ENCODE measurements at regions not wholly inside any gene's neighbourhood (a gene's known extent, or its start where the extent isn't known, plus 50 kb on each side); places are given as distances from the start of the nearest gene placed in this dataset.

DNA sequence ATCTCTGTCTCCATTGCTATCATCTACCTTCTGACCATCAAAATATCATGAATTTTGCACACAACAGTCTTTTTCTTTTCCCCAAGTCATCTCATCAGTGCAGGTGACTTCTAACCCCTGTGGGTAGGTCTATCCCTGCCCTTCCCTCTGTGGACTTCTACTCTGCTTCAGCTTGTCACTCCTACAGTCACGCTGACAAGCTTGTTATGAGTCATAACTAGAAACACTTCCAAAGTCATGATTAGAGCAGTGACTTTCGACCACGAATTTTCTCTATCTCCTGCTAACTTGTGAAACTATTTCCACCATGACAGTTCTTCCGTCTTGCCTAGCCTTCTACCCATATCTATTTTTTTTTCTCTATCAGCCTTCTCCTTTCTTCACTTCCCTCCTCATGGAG, 343.7 kb upstream of the ARGLU1 start:
- no peak overlapping the region for H3K27ac Mint-ChIP-seq (ENCODE audit: unreplicated experiment)
- DNase-seq = no peak
- Histone ChIP-seq H3K9me3 (no peaks in the 10 kb centered on the region), H3K4me1 (peaks cover 9% of the 10 kb centered on the region), H3K36me3 (ENCODE audit: control insufficient read depth, insufficient read depth, low read length) (no peaks in the 10 kb centered on the region), H3K4me3 (ENCODE audit: low read depth, low read length) (no peak overlapping the region), H3K27me3 (replicated peaks; ENCODE audit: control insufficient read depth, insufficient read depth, low read length) (no peaks in the 10 kb centered on the region)
- no peak overlapping the region for H3K4me3 Mint-ChIP-seq (ENCODE audit: unreplicated experiment)
- no peaks in the 10 kb centered on the region for H3K27me3 Mint-ChIP-seq (ENCODE audit: insufficient read depth, unreplicated experiment)
- H3K9me3 Mint-ChIP-seq (ENCODE audit: unreplicated experiment) = peaks cover 9% of the 10 kb centered on the region
- CTCF ChIA-PET = no interaction called here
- BruUV-seq (replicated peaks) = no TSS peak
- H3K4me1 Mint-ChIP-seq (ENCODE audit: low read depth, unreplicated experiment) = peaks cover 13% of the 10 kb centered on the region
- POLR2A ChIA-PET = no interaction called here
- no peaks in the 10 kb centered on the region for H3K36me3 Mint-ChIP-seq (ENCODE audit: insufficient read depth, unreplicated experiment)
- TF ChIP-seq, protein P1, sequence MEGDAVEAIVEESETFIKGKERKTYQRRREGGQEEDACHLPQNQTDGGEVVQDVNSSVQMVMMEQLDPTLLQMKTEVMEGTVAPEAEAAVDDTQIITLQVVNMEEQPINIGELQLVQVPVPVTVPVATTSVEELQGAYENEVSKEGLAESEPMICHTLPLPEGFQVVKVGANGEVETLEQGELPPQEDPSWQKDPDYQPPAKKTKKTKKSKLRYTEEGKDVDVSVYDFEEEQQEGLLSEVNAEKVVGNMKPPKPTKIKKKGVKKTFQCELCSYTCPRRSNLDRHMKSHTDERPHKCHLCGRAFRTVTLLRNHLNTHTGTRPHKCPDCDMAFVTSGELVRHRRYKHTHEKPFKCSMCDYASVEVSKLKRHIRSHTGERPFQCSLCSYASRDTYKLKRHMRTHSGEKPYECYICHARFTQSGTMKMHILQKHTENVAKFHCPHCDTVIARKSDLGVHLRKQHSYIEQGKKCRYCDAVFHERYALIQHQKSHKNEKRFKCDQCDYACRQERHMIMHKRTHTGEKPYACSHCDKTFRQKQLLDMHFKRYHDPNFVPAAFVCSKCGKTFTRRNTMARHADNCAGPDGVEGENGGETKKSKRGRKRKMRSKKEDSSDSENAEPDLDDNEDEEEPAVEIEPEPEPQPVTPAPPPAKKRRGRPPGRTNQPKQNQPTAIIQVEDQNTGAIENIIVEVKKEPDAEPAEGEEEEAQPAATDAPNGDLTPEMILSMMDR (IDR thresholded peaks at IDR 0.05; ENCODE audit: insufficient read depth in 1 of 2, low read depth in 1 of 2, low read length in 1 of 2, severe bottlenecking in 1 of 2, unreplicated experiment in 1 of 2) = no peak
- intact Hi-C loops (cut with micrococcal nuclease; ENCODE audit: unreplicated experiment) = no loop called here

DNA sequence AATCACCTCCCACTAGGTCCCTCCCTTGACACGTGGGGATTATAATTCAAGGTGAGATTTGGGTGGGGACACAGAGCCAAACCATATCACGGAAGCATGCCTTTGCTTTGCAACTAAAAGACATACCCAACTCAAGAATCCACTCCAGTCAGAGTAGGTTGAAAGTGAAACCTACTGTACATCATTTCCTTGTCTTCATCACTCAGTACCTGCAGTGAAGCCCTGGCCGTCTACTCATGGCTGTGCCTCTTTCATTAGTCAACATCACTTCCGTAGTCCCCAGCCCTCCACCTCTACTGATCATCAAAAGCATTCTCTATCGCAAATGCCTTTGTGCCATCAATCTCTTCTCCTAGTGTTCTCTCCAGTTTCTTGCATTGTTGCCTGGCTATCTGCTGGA, 343.1 kb upstream of the ARGLU1 start:
- H3K27ac Mint-ChIP-seq (ENCODE audit: unreplicated experiment) = no peak overlapping the region
- no TSS peak for BruUV-seq (replicated peaks)

DNA sequence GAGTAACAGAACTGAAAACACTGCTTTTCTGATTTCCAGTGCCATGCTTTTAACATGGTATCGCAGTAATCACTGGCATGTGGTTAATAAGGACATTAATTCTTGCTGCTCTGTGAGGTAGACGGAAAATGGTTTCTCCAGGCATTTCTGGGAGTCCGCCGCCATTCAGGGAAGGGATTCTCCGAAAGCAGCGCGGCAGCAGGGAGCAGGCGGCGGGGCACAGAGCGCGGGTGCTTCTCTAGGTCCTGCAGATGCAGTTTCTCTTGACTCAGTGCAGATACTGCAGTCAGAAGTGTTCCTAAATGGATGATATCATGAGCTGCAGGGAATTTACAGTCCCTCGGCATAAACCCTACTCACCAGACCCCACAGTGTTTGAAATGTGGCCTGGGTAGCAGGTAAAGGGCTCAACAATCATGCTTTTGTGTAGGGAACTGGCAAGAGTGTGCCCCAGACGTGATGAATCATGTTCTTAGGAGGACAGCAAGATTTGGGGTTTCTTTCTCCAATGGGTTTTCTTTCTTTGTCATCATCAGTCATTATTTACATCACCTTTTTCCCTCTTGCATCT, 338.6 kb upstream of the ARGLU1 start:
- intact Hi-C loops (cut with micrococcal nuclease; ENCODE audit: unreplicated experiment) = no loop called here
- Mint-ChIP-seq H3K27ac (ENCODE audit: unreplicated experiment) (no peak overlapping the region), H3K9me3 (ENCODE audit: unreplicated experiment) (no peaks in the 10 kb centered on the region), H3K27me3 (ENCODE audit: insufficient read depth, unreplicated experiment) (no peaks in the 10 kb centered on the region), H3K4me3 (ENCODE audit: unreplicated experiment) (no peak overlapping the region), H3K4me1 (ENCODE audit: low read depth, unreplicated experiment) (peaks cover 6% of the 10 kb centered on the region), H3K36me3 (ENCODE audit: insufficient read depth, unreplicated experiment) (no peaks in the 10 kb centered on the region)
- H3K27me3 ChIP-seq (replicated peaks; ENCODE audit: control insufficient read depth, insufficient read depth, low read length) = no peaks in the 10 kb centered on the region
- no peak overlapping the region for H3K4me3 ChIP-seq (ENCODE audit: low read depth, low read length)
- ChIA-PET CTCF (no interaction called here), POLR2A (interaction anchor here (1.2 kb wide), 1 partner anchor 13 kb away, joined by 3 read pairs; no protein-coding TSS in a partner anchor)
- no peaks in the 10 kb centered on the region for H3K4me1 ChIP-seq
- H3K9me3 ChIP-seq = no peaks in the 10 kb centered on the region
- TF ChIP-seq, protein P1 (IDR thresholded peaks at IDR 0.05; ENCODE audit: insufficient read depth in 1 of 2, low read depth in 1 of 2, low read length in 1 of 2, severe bottlenecking in 1 of 2, unreplicated experiment in 1 of 2) = no peak
- no peaks in the 10 kb centered on the region for H3K36me3 ChIP-seq (ENCODE audit: control insufficient read depth, insufficient read depth, low read length)
- no peak for DNase-seq
- BruUV-seq (replicated peaks) = no TSS peak

More for the DNA sequence above, 343.1 kb upstream of the ARGLU1 start:
- Histone ChIP-seq H3K4me3 (ENCODE audit: low read depth, low read length) (no peak overlapping the region), H3K27me3 (replicated peaks; ENCODE audit: control insufficient read depth, insufficient read depth, low read length) (no peaks in the 10 kb centered on the region), H3K4me1 (peaks cover 9% of the 10 kb centered on the region), H3K9me3 (no peaks in the 10 kb centered on the region), H3K36me3 (ENCODE audit: control insufficient read depth, insufficient read depth, low read length) (no peaks in the 10 kb centered on the region)
- TF ChIP-seq, protein P1 (IDR thresholded peaks at IDR 0.05; ENCODE audit: insufficient read depth in 1 of 2, low read depth in 1 of 2, low read length in 1 of 2, severe bottlenecking in 1 of 2, unreplicated experiment in 1 of 2) = no peak
- no peaks in the 10 kb centered on the region for H3K27me3 Mint-ChIP-seq (ENCODE audit: insufficient read depth, unreplicated experiment)
- no peak overlapping the region for H3K4me3 Mint-ChIP-seq (ENCODE audit: unreplicated experiment)
- peaks cover 9% of the 10 kb centered on the region for H3K9me3 Mint-ChIP-seq (ENCODE audit: unreplicated experiment)
- CTCF ChIA-PET = no interaction called here
- POLR2A ChIA-PET = no interaction called here
- no peaks in the 10 kb centered on the region for H3K36me3 Mint-ChIP-seq (ENCODE audit: insufficient read depth, unreplicated experiment)
- intact Hi-C loops (cut with micrococcal nuclease; ENCODE audit: unreplicated experiment) = no loop called here
- peaks cover 14% of the 10 kb centered on the region for H3K4me1 Mint-ChIP-seq (ENCODE audit: low read depth, unreplicated experiment)
- DNase-seq = no peak
